ENCODE measurements at regions not wholly inside any gene's neighbourhood (a gene's known extent, or its start where the extent isn't known, plus 50 kb on each side); places are given as distances from the start of the nearest gene placed in this dataset.
A peak's percentile ranks its signal among the peaks of the same experiment; 100 is the strongest.
"Not testable (repeated sequence)": the region's sequence is repeated elsewhere in the genome, so short reads cannot be mapped to it uniquely, and the experiment has no call there.

GRCh38 chr22:48424201-48424627 lies 1403.5 kb downstream of the BRD1 start:
- DNase-seq: no peak
- no peaks in the 10 kb centered on the region for H3K27me3 ChIP-seq (ENCODE audit: control insufficient read depth, insufficient read depth, low read length)
- H3K4me3 ChIP-seq (ENCODE audit: insufficient read depth, low read depth, low read length): no peak overlapping the region
- H3K36me3 ChIP-seq (replicated peaks; ENCODE audit: control insufficient read depth, insufficient read depth, low read length): no peaks in the 10 kb centered on the region

- H3K36me3 ChIP-seq (replicated peaks; ENCODE audit: control insufficient read depth, insufficient read depth, low read length): no peaks in the 10 kb centered on the region
- no peaks in the 10 kb centered on the region for H3K27me3 ChIP-seq (ENCODE audit: control insufficient read depth, insufficient read depth, low read length)
- DNase-seq: no peak
- no peak overlapping the region for H3K4me3 ChIP-seq (ENCODE audit: insufficient read depth, low read depth, low read length)
Measured at GRCh38 chr22:48423481-48423911, 1404.2 kb downstream of the BRD1 start.

GRCh38 chr22:48422900-48423480 lies 1404.7 kb downstream of the BRD1 start:
- no peak for DNase-seq

GRCh38 chr22:48418831-48419230 lies 1408.8 kb downstream of the BRD1 start:
- no peak overlapping the region for H3K4me3 ChIP-seq (ENCODE audit: insufficient read depth, low read depth, low read length)
- H3K27me3 ChIP-seq (ENCODE audit: control insufficient read depth, insufficient read depth, low read length): no peaks in the 10 kb centered on the region
- DNase-seq: no peak
- no peaks in the 10 kb centered on the region for H3K36me3 ChIP-seq (replicated peaks; ENCODE audit: control insufficient read depth, insufficient read depth, low read length)

More at GRCh38 chr22:48422900-48423480, 1404.7 kb downstream of the BRD1 start:
- Histone ChIP-seq H3K27me3 (ENCODE audit: control insufficient read depth, insufficient read depth, low read length) (no peaks in the 10 kb centered on the region), H3K4me3 (ENCODE audit: insufficient read depth, low read depth, low read length) (no peak overlapping the region), H3K36me3 (replicated peaks; ENCODE audit: control insufficient read depth, insufficient read depth, low read length) (no peaks in the 10 kb centered on the region)

- H3K27me3 ChIP-seq (ENCODE audit: control insufficient read depth, insufficient read depth, low read length): no peaks in the 10 kb centered on the region
- peak; percentile 35 for DNase-seq
- H3K4me3 ChIP-seq (ENCODE audit: insufficient read depth, low read depth, low read length): no peak overlapping the region
- no peaks in the 10 kb centered on the region for H3K36me3 ChIP-seq (replicated peaks; ENCODE audit: control insufficient read depth, insufficient read depth, low read length)
Measured at GRCh38 chr22:48417225-48418070, 1410.2 kb downstream of the BRD1 start.

GRCh38 chr22:48416396-48417224 lies 1411.1 kb downstream of the BRD1 start:
- DNase-seq: no peak
- Histone ChIP-seq H3K36me3 (replicated peaks; ENCODE audit: control insufficient read depth, insufficient read depth, low read length) (no peaks in the 10 kb centered on the region), H3K27me3 (ENCODE audit: control insufficient read depth, insufficient read depth, low read length) (no peaks in the 10 kb centered on the region), H3K4me3 (ENCODE audit: insufficient read depth, low read depth, low read length) (no peak overlapping the region)

- Histone ChIP-seq H3K36me3 (replicated peaks; ENCODE audit: control insufficient read depth, insufficient read depth, low read length) (no peaks in the 10 kb centered on the region), H3K4me3 (ENCODE audit: insufficient read depth, low read depth, low read length) (no peak overlapping the region), H3K27me3 (ENCODE audit: control insufficient read depth, insufficient read depth, low read length) (no peaks in the 10 kb centered on the region)
- DNase-seq: no peak
Measured at GRCh38 chr22:48415520-48415919, 1412.2 kb downstream of the BRD1 start.

GRCh38 chr22:48414651-48415050 lies 1413.0 kb downstream of the BRD1 start:
- H3K36me3 ChIP-seq (replicated peaks; ENCODE audit: control insufficient read depth, insufficient read depth, low read length): no peaks in the 10 kb centered on the region
- H3K27me3 ChIP-seq (ENCODE audit: control insufficient read depth, insufficient read depth, low read length): no peaks in the 10 kb centered on the region
- no peak for DNase-seq
- no peak overlapping the region for H3K4me3 ChIP-seq (ENCODE audit: insufficient read depth, low read depth, low read length)

GRCh38 chr22:48412931-48413330 lies 1414.7 kb downstream of the BRD1 start:
- not testable (repeated sequence) for H3K27me3 ChIP-seq (ENCODE audit: control insufficient read depth, insufficient read depth, low read length); H3K4me3 ChIP-seq (ENCODE audit: insufficient read depth, low read depth, low read length); DNase-seq; H3K36me3 ChIP-seq (replicated peaks; ENCODE audit: control insufficient read depth, insufficient read depth, low read length)

GRCh38 chr22:48410536-48410935 lies 1417.1 kb downstream of the BRD1 start:
- Histone ChIP-seq H3K36me3 (replicated peaks; ENCODE audit: control insufficient read depth, insufficient read depth, low read length) (no peaks in the 10 kb centered on the region), H3K4me3 (ENCODE audit: insufficient read depth, low read depth, low read length) (no peak overlapping the region), H3K27me3 (ENCODE audit: control insufficient read depth, insufficient read depth, low read length) (no peaks in the 10 kb centered on the region)
- no peak for DNase-seq

- DNase-seq: no peak
- H3K27me3 ChIP-seq (ENCODE audit: control insufficient read depth, insufficient read depth, low read length): no peaks in the 10 kb centered on the region
- no peak overlapping the region for H3K4me3 ChIP-seq (ENCODE audit: insufficient read depth, low read depth, low read length)
- H3K36me3 ChIP-seq (replicated peaks; ENCODE audit: control insufficient read depth, insufficient read depth, low read length): no peaks in the 10 kb centered on the region
Measured at GRCh38 chr22:48407256-48407955, 1420.3 kb downstream of the BRD1 start.

GRCh38 chr22:48406161-48406560 lies 1421.5 kb downstream of the BRD1 start:
- no peaks in the 10 kb centered on the region for H3K27me3 ChIP-seq (ENCODE audit: control insufficient read depth, insufficient read depth, low read length)
- no peaks in the 10 kb centered on the region for H3K36me3 ChIP-seq (replicated peaks; ENCODE audit: control insufficient read depth, insufficient read depth, low read length)
- H3K4me3 ChIP-seq (ENCODE audit: insufficient read depth, low read depth, low read length): no peak overlapping the region
- no peak for DNase-seq

- no peak for DNase-seq
- H3K27me3 ChIP-seq (ENCODE audit: control insufficient read depth, insufficient read depth, low read length): no peaks in the 10 kb centered on the region
- no peak overlapping the region for H3K4me3 ChIP-seq (ENCODE audit: insufficient read depth, low read depth, low read length)
- H3K36me3 ChIP-seq (replicated peaks; ENCODE audit: control insufficient read depth, insufficient read depth, low read length): no peaks in the 10 kb centered on the region
Measured at GRCh38 chr22:48405741-48406140, 1421.9 kb downstream of the BRD1 start.

GRCh38 chr22:48404801-48405447 lies 1422.7 kb downstream of the BRD1 start:
- no peaks in the 10 kb centered on the region for H3K27me3 ChIP-seq (ENCODE audit: control insufficient read depth, insufficient read depth, low read length)
- DNase-seq: no peak
- H3K4me3 ChIP-seq (ENCODE audit: insufficient read depth, low read depth, low read length): no peak overlapping the region
- H3K36me3 ChIP-seq (replicated peaks; ENCODE audit: control insufficient read depth, insufficient read depth, low read length): no peaks in the 10 kb centered on the region

Measured in H7 (cell line).